ENCODE measurements at regions not wholly inside any gene's neighbourhood (a gene's known extent, or its start where the extent isn't known, plus 50 kb on each side); places are given as distances from the start of the nearest gene placed in this dataset.

GRCh38 chr10:2012209-2012608, 274.9 kb upstream of the ADARB2 start:
- Histone ChIP-seq H3K27me3 (replicated peaks in 1 of 7) (no peaks in the 10 kb centered on the region), H3K9me3 (peaks cover 0 to 4% (median 0%) of the 10 kb centered on the region in 8 donors), H3K4me1 (no peaks in the 10 kb centered on the region), H3K36me3 (no peaks in the 10 kb centered on the region), H3K27ac (no peak overlapping the region), H3K4me3 (no peak overlapping the region)
- no peak for DNase-seq
- WGBS, 5 donors = 75 to 90% (median 83%) methylated on average over 5 of the region's 5 CpGs
- TF ChIP-seq POLR2A (IDR thresholded peaks at IDR 0.05) = no peak
- TF ChIP-seq, protein P1, sequence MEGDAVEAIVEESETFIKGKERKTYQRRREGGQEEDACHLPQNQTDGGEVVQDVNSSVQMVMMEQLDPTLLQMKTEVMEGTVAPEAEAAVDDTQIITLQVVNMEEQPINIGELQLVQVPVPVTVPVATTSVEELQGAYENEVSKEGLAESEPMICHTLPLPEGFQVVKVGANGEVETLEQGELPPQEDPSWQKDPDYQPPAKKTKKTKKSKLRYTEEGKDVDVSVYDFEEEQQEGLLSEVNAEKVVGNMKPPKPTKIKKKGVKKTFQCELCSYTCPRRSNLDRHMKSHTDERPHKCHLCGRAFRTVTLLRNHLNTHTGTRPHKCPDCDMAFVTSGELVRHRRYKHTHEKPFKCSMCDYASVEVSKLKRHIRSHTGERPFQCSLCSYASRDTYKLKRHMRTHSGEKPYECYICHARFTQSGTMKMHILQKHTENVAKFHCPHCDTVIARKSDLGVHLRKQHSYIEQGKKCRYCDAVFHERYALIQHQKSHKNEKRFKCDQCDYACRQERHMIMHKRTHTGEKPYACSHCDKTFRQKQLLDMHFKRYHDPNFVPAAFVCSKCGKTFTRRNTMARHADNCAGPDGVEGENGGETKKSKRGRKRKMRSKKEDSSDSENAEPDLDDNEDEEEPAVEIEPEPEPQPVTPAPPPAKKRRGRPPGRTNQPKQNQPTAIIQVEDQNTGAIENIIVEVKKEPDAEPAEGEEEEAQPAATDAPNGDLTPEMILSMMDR (IDR thresholded peaks at IDR 0.05 in 8 of 11, conservative IDR thresholded peaks at IDR 0.05 in 3 of 11) = no peak
- no peak for TF ChIP-seq POLR2AphosphoS5 (IDR thresholded peaks at IDR 0.05)
- intact Hi-C loops (cut with DNase I; ENCODE audit: low total_unique reads) = no loop called here

GRCh38 chr10:2011106-2011716, 273.9 kb upstream of the ADARB2 start:
- TF ChIP-seq, protein P1 (IDR thresholded peaks at IDR 0.05 in 8 of 11, conservative IDR thresholded peaks at IDR 0.05 in 3 of 11) = no peak
- no peak for TF ChIP-seq POLR2A (IDR thresholded peaks at IDR 0.05)
- TF ChIP-seq POLR2AphosphoS5 (IDR thresholded peaks at IDR 0.05) = no peak
- no peaks in the 10 kb centered on the region for H3K4me1 ChIP-seq
- H3K9me3 ChIP-seq = peaks cover 0 to 11% (median 0%) of the 10 kb centered on the region in 8 donors
- intact Hi-C loops (cut with DNase I; ENCODE audit: low total_unique reads) = no loop called here
- H3K36me3 ChIP-seq = no peaks in the 10 kb centered on the region
- no peak overlapping the region for H3K4me3 ChIP-seq
- H3K27ac ChIP-seq = no peak overlapping the region
- DNase-seq = no peak
- WGBS, 5 donors = 74 to 84% (median 79%) methylated on average over 10 to 14 of the region's 14 CpGs
- peaks cover 0 to 3% (median 0%) of the 10 kb centered on the region in 7 donors for H3K27me3 ChIP-seq (replicated peaks in 1 of 7)

GRCh38 chr10:2005546-2005945, 268.2 kb upstream of the ADARB2 start:
- TF ChIP-seq POLR2AphosphoS5 (IDR thresholded peaks at IDR 0.05) (no peak), POLR2A (IDR thresholded peaks at IDR 0.05) (no peak)
- TF ChIP-seq, protein P1 (IDR thresholded peaks at IDR 0.05 in 8 of 11, conservative IDR thresholded peaks at IDR 0.05 in 3 of 11) = no peak
- no peak overlapping the region for H3K27ac ChIP-seq
- intact Hi-C loops (cut with DNase I; ENCODE audit: low total_unique reads) = no loop called here
- H3K9me3 ChIP-seq = peaks cover 0 to 14% (median 0%) of the 10 kb centered on the region in 8 donors
- H3K4me1 ChIP-seq = no peaks in the 10 kb centered on the region
- peaks cover 0 to 5% (median 0%) of the 10 kb centered on the region in 7 donors for H3K27me3 ChIP-seq (replicated peaks in 1 of 7)
- WGBS, 5 donors = 86 to 95% (median 88%) methylated on average over 8 of the region's 8 CpGs
- no peaks in the 10 kb centered on the region for H3K36me3 ChIP-seq
- DNase-seq = no peak
- H3K4me3 ChIP-seq = no peak overlapping the region

DNA sequence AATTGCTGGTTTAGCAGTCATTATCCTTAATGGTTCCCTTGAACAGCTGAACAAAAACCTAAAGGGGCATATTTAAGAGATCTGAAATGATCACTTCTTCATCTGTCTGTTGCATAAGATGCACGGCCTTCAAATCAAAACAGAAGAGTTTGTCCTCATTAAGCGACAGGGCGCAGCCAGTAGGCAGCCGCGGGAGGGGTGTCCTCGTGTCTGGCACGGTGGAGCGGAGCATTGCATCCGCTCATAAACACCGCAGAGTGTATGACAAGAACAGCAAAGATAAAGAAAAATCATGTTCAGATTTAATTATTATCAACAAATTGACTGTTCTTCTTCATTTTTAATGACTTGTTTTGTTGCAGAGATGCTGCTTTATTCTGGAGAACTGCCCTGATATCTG, 255.6 kb upstream of the ADARB2 start:
- no peak for DNase-seq
- 86 to 95% (median 93%) methylated on average over 10 of the region's 10 CpGs for WGBS, 5 donors
- Histone ChIP-seq H3K27me3 (replicated peaks in 1 of 7) (no peaks in the 10 kb centered on the region), H3K27ac (no peak overlapping the region), H3K36me3 (no peaks in the 10 kb centered on the region), H3K4me1 (no peaks in the 10 kb centered on the region), H3K4me3 (no peak overlapping the region), H3K9me3 (no peaks in the 10 kb centered on the region)
- intact Hi-C loops (cut with DNase I; ENCODE audit: low total_unique reads) = no loop called here
- TF ChIP-seq, protein P1 (IDR thresholded peaks at IDR 0.05 in 8 of 11, conservative IDR thresholded peaks at IDR 0.05 in 3 of 11) = no peak
- TF ChIP-seq POLR2A (IDR thresholded peaks at IDR 0.05) (no peak), POLR2AphosphoS5 (IDR thresholded peaks at IDR 0.05) (no peak)

All from spleen (tissue), 11 donors.